Mammary epithelial cell (primary cell): ENCODE measurements at regions not wholly inside any gene's neighbourhood (a gene's known extent, or its start where the extent isn't known, plus 50 kb on each side); places are given as distances from the start of the nearest gene placed in this dataset.

Source experiments
- CTCF ChIP-seq, 2 donors: IDR thresholded peaks in 1 of 2; conservative IDR thresholded peaks in 1 of 2; 2 replicates each; pipeline ENCODE4 v1.5.1; 2011 to 2012; ENCODE audit warnings: inconsistent platforms in 2 of 2, low read length in 2 of 2, mild to moderate bottlenecking in 2 of 2, control low read depth in 1 of 2, low read depth in 1 of 2; ENCODE audit not compliant: insufficient read depth in 1 of 2; ENCODE audit errors: extremely low read depth in 1 of 2
- EZH2 ChIP-seq: IDR thresholded peaks from 2 replicates; pipeline ENCODE4 v1.6.1; 2012; ENCODE audit warnings: low read length, inconsistent platforms, borderline replicate concordance

GRCh38 chr7:47125529-47125928 is 456.4 kb downstream of the TNS3 start:
- TF ChIP-seq EZH2 (no peak), CTCF (conservative IDR thresholded peaks at IDR 0.05 in 1 of 2, IDR thresholded peaks at IDR 0.05 in 1 of 2; ENCODE audit: extremely low read depth in 1 of 2, insufficient read depth in 1 of 2, low read depth in 1 of 2, low read length in 2 of 2) (no peak)
